OCI-M2 (cell line): ENCODE measurements at regions not wholly inside any gene's neighbourhood (a gene's known extent, or its start where the extent isn't known, plus 50 kb on each side); places are given as distances from the start of the nearest gene placed in this dataset.

ENCODE experiments used
- DNase-seq: peaks from one replicate; lab custom pipeline; 2025; ENCODE audit not compliant: unreplicated experiment; lab: John Stamatoyannopoulos, UW

DNA sequence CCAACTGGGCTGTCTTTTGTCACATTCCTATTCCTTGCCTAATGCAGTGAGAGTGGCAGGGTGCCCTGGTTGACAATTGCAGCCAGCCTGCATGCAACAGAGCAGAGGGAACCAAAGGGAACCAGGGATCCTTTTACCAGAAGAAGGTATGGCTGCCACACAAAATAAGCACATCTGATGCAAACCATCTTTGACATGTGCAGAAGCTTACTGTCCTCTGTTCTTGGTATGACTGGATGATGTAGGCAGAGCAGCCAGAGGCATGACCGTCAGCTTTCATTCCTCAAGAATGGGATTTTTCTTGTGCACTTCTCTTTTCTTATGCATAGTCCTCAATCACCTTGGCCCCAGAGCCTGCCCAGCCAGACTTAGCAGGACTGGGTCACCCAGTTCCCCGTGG, 116.1 kb downstream of the UQCRFS1 start:
- no peak for DNase-seq

DNA sequence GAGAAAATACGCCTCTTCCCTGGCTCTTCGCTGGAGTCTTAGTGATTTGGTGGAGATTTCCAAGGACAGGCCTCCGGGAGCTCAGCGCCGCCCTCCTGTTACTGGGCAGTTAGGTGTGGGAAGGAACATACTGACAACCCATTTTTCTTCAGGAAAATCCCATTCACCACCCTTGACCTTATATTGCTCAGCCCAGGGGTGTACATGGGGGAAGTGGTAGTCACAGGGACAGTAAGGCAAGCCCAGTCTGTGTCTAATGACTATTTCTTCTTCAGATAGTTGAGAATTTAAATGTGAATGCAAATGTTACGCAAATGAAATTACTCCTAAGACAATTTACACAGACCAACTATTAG, 119.4 kb downstream of the UQCRFS1 start:
- no peak for DNase-seq

DNA sequence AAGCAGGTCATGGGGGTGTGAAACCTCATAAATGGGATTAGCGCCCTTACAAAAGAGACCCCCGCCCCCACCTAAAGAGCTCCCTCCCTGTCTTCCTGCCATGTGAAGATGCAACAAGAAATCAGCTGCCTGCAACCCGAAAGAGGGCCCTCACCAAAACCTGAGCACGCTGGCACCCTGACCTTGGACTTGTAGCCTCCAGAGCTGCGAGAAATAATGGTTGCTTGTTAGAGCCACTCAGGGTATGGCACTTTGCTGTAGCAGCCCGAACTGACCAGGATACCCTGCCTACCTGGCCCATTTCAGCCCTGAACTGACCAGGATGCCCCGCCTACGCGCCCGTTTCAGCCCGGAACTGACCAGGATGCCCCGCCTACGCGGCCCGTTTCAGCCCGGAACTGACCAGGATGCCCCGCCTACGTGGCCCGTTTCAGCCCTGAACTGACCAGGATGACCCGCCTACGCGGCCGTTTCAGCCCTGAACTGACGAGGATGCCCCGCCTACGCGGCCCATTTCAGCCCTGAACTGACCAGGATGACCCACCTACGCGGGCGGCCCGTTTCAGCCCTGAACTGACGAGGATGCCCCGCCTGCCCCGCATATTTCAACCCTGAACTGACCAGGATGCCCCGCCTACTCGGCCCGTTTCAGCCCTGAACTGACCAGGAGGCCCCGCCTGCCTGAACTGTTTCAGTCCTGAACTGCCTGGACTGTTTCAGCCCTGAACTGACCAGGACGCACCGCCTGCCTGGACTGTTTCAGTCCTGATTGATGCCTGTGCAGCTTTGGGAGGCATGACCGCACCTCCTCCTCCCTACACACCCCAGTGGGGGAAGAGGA, 120.0 kb downstream of the UQCRFS1 start:
- no peak for DNase-seq

DNA sequence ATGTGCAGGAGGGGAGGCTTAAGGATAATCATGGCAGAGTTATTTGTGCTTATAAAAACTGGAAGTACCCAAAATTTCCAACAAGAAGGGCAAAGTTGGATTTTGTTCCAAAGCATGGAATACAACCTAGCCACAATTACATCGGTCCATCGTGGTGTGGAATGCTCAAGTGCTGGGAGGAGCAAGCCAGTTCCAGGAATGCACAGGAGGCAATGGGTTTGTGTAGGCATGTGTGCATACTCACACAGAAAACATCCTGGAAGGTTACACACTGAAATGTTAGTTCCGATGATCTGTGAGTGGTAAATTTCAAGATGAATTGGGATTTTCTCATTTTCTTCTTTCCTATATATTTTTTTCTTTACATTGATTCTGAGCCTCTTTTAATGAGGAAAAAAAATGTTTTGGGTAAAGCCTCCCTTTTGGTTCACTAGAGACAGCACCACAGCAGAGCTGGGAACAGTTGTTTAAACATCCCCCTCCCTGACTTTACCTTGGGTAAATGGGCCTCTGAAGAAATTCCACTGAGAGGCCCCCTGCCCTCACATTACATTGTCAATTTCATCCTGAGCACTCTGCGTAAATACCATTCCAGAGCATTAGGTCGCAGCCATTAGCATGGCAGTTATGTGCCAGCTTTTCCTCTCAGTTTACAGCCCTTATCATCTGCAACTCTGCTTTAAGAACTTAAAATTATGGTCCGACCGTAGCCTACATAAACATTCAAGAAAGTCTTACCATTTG, 122.0 kb downstream of the UQCRFS1 start:
- no peak for DNase-seq

DNA sequence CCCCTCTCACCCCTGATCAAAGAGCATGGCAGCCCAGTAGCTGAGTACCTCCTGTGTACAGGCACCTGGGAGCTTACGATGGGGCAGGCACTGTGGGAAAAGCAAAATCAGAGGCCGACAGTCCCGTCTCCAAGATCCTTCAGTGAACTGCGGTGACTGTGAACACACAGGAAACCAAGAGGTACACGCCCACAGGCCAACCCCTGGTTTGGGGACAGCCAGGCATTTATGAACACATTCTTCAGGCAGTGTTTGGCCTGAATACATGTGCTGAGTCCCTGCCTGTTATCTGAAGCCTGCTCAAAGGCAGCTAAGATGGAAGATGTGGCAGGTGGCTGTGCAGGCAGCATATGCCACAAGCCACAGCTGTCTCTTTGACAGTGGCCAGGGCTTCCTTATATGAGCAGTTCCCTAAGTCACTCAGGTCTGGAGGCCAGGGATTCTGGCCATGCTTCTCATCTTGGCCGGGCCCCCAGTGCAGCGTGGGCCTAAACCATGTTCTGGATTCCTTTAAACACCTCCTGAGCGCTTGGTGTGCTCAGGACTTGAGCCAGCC, 123.6 kb downstream of the UQCRFS1 start:
- no peak for DNase-seq

DNA sequence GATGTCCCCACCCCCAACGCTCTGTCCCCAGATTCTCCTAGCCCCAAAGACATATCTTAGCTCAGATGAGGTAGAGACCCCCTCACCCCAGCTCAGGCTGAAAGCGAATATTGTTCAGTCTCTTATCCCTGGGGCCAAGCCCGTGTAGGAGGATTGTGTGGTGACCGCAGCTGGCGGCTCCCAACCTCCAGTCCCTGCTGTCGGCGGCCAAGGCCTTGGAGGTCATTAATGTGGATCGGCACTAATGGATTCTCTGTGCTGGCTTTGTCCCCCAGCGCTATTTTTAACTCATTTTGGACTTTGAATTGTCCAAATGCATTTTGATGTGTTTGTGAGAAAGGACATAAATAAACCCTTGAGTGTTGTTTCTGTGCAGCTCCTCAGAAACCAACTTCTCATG, 124.2 kb downstream of the UQCRFS1 start:
- no peak for DNase-seq

DNA sequence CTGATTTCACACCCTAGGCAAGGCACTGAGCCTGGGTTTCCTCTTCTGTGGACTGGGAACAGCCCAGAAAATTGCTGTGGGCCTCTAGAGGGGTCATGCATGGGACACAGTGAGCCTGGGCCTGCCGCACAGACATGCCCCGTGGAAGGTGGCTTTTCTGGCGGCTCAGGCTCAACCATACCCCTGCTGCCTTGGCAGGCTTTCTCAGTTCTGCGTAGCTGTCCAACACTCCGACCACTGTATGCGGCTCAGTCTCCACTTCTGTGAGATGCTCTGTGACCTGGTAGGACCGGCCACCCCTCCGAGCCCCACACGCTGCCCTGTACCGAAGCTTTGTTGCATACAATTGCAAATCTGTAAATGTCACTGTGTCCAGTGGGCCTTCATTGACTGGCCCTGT, 126.3 kb downstream of the UQCRFS1 start:
- DNase-seq = no peak

DNA sequence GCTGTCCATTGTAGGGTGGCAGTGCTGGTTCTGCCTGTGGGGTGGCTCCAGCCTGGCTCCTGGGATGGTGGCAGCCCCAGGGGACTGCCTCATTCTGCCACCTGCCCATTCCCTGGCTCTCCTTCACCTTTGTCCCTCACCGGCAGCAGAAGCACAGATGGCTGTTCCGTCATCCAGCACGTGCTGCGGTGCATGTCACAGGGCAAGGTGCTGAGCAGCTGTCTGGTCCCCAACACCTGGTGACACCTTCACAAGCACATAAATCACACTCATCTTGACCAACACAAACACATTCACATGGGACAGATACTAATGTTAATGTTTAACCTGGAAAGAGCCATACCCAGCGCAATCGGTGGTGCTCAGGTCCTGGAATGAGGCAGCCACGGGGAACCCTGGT, 126.8 kb downstream of the UQCRFS1 start:
- no peak for DNase-seq

DNA sequence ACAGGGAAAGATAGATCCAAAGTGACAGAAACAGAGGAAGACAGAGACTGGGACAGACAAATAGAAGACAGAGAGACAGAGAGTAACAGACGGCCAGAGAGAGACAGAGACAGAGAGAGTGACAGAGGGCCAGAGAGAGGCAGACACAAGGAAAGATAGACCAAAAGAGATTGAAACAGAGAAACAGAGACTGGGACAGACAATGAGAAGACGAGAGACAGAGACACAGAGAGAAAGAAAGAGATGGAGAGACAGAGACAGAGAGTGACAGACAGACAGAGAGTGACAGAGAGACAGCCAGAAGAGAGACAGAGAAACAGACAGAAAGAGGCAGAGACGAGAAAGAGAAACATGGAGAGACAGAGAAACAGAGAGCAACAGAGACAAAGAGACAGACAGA, 127.3 kb downstream of the UQCRFS1 start:
- no peak for DNase-seq

DNA sequence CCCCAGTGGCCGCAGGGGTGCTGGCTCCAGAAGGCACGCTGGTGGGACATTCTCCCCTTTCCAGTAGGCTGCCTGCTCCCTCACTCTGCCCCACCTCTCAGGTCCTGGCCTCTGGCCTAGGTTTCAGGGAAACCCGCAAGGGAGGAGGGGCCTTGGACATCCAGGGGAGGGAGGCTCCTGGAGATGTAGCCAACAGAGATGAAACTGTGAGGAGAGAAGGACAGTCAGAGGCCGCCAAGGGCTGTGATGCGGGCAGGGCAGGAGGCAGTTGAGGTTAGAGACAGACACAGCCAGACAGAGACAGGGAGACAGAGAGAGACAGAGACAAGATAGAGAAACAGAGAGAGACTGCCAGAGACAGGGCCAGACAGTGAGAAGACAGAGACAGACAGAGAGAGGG, 127.7 kb downstream of the UQCRFS1 start:
- no peak for DNase-seq

DNA sequence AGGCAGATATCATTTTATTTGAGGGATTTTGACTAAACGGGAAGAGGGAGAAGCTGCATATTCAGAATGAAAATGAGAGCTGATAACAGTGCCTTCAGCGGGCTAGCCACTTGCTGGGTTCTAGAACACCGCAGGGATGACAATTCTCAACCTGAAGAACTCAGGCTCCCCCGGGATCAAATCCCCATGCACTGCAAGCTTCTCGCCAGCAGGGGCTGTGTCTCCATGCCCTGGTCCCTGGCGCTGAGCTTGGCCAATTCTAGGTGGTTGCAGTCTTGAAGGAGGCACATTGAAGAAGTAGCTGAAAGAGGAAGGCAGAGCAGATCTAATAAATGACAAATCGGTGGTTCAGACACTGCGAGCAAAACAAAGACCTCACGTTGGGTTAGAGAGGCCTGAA, 128.7 kb downstream of the UQCRFS1 start:
- no peak for DNase-seq

DNA sequence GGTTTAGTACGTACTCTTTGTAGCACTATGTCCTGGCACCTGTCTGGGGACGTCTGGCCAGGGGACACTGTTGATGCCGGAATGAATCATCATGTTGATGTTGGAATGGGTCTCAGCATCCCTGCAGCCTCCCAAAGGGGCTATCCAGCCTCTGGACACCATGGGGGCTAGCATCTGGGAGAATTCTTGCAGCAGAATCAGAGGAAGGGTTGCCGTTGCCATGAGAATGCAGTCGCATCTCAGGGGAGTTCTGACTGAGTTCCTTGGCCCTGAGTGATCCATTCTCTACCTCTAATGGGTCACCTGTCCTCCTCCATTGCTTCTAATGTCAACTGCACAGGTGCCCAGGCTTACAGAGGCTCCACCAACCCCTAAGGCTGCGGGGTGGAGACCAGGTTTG, 129.1 kb downstream of the UQCRFS1 start:
- no peak for DNase-seq

DNA sequence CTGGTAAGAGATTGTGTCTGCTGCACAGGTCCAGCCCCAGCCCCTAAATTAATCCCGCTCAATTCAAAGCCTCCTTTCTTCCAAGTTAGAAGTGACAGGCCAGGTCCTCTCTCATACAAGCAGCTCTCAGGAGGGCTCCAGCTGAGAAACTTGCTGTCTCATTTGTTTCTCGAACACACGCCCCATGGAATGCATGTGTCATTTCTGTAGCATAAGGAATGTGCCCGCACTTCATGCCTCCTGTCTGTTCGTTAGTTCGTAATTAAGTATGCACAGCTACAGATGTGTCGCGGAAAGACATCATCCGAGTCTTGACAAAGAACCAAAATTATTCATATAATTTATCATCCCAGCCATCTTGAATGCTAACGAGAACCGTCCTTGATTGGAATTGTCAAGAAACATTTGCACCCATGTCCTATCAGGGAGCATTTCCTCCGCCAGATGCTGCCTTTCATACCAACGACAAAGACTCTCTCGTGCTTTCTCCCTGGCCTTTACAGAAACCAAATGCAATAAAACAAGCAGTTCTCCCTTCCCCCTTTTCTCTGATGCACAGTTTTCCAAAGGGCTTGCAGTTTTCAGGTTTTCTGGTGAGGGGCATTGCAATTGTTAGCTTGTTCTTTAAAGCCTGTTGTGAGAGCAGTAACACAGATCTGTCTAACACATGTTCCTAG, 133.5 kb downstream of the UQCRFS1 start:
- no peak for DNase-seq

DNA sequence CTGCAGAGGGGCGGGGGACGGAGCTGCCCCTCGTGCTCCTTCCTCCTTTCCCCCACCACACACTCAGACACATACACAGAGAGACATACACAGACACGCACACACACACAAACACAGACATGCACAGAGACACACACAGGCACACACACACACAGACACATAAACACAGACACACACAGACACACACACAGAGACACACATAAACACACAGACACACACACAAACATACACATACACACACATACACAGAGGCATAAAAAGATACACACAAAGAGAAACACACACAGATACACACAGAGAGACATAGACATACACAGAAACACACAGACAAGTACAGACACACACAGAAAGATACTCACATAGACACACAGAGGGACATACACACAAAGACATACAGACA, 136.0 kb downstream of the UQCRFS1 start:
- DNase-seq = no peak

DNA sequence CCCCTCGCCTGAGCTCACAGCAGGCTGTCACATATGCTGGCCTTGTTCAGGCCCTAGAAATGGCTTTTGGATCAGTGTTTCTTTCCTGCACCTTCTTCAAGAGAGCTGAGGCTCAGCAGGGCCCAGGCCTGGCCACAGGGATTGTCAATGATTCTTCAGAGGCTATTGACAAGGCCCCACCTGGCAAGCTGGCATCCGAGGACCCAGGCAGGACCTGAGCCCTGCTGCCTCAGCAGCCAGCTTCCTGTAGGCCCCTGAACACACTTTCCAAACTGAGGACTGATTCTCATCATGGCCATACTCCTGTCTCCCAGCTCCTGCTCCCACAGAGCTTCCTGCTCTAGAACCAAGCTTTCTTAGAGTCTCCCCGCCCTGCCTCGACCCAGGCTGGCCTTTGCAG, 136.8 kb downstream of the UQCRFS1 start:
- DNase-seq = no peak

DNA sequence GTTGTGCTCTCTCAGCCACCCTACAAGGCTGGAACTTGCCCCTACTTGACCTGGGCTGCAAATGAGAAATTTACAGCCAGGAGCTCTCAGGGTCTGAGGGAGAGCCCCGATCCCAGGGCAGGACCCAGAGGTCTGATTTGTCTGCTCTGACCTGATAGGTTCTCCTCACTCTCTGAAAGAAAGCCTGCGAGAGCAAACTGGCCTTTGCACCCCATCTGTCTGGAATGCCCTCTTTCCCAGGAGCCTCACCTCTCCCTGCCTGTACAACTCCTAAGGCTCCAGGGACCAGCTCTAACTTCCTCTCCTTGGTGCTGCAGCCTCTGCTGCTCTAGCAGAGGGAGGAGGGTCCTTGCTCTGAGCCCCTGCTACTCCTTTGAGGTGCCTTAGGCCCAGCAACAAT, 137.8 kb downstream of the UQCRFS1 start:
- DNase-seq = no peak

DNA sequence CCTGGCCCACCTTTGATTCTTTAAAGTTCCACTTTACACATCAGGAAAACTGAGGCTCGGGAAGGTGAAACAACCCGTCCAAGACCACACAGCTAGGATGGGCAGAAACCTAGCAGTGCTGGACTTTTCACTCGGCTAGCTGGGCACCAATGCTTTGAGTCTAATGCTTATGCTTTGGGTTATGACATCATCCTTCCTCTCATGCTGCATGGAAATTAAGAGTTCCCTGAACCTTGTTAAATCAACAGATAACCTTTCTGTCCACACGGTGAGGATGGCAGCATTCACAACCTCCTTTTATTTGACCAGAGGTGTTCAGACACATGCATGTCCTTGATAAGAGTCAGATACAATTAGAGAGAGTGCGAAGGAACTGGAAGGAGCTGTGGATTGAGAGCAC, 138.4 kb downstream of the UQCRFS1 start:
- no peak for DNase-seq

DNA sequence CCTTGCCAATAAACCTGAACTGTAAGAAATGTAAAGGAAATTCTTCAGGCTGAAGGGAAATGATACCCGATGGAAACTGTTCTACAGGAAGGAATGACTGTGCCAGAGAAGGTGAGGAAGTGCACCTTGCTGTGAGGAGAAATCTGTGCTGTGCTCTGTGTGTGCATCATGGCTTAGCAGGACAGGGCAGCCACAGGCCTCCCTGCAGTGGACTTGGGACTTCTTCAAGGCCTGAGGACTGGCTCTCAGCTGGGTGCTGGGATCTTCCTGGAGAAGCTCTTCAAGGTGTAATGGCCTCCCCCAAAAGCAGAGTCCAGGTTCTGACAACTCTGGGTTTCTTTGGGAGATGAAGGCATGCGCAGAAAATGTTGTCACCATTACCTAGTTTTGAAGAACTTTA, 145.1 kb downstream of the UQCRFS1 start:
- no peak for DNase-seq

DNA sequence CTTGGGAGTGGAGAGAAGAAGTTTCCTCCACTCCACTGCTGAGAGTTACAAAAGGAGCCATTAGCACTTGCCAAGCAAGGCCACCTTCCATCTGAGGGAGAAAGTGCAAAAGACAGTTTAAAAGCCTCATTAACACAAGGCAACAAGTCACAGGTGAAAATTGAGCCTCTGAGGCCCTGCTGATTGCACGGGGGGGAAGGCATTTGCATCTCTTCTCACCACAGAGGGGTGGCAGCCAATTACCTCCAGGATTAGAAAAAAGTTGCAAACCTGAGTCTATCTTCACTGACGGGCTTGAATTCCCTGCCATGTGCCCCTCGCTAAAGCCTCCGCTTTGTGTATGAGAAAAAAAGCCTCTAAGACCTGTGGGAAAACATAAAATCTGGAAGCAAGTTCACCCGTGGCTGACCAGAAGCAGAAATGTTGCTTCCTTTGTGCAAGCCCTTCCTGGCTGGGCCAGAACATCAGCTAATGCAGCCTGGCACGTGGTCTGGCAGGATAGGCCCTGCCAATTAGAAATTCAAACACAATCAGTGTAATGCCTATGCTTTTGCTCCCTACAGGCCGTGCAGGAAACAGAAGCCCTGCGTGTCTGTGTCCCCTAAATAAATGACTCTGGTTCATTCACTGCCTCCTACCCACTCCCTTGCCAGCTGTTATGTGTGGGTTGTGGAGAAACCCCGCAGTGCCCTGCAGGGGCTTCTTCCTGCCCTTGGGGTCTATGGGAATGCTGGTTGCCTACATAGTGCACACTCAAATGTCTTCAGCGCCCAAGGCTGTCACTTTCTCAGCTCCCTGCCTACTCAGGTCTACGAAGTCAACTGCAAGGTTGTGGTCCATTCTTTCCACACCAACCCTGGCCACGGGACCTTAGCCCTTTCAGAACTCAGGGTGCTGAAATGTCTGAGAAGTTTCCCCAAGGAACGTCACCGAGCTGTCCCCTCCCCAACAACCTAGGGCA, 150.2 kb downstream of the UQCRFS1 start:
- DNase-seq = no peak

DNA sequence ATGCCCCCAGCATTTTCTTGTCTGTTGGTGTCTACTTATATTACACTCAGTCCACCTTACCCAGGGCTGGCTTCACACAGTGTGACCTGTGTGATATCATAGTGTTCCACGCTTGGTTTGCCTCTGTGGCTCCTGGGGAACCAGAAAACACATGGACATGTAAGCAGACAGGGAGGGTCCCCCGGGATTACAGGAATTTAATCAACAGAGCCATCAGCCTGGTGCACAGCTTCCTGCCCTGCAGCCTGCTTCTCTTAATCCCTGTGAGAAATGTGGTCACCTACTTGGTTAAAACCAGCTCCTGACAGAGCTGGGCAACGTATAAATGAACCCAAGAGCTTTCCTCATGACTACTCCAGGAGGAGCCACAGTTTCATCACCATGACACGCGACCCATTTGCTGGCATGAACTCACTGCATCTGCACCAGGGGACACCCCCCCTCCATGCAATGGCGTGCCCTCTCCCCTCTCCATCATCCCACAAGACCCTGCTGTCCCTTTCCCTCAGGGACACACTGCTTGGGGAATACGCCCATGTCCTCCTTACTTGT, 152.1 kb downstream of the UQCRFS1 start:
- no peak for DNase-seq
